ENCODE measurements at regions not wholly inside any gene's neighbourhood (a gene's known extent, or its start where the extent isn't known, plus 50 kb on each side); places are given as distances from the start of the nearest gene placed in this dataset.

GRCh38 chr18:37684183-37684582, 118.6 kb upstream of the CELF4 start:
- Histone ChIP-seq H2AFZ (no peak overlapping the region), H3K4me2 (no peak overlapping the region), H3K4me3 (no peak overlapping the region), H3K9me2 (ENCODE audit: insufficient read depth) (peaks cover 9% of the 10 kb centered on the region; the same call in 1 of the 2 replicates), H4K20me1 (replicated peaks; ENCODE audit: insufficient read depth) (no peaks in the 10 kb centered on the region; the same call in 1 of the 2 replicates), H3F3A (replicated peaks; ENCODE audit: low read depth) (no peaks in the 10 kb centered on the region), H3K4me1 (ENCODE audit: insufficient read depth) (no peaks in the 10 kb centered on the region), H3K79me2 (replicated peaks; ENCODE audit: insufficient read depth) (no peaks in the 10 kb centered on the region), H3K36me3 (ENCODE audit: insufficient read depth) (no peaks in the 10 kb centered on the region), H3K27ac (ENCODE audit: low read depth) (no peak overlapping the region), H3K27me3 (ENCODE audit: insufficient read depth) (no peaks in the 10 kb centered on the region)
- peak; percentile 48 for ATAC-seq
- Mint-ChIP-seq H3K27ac (no peak overlapping the region), H3K4me3 (no peak overlapping the region), H3K27me3 (ENCODE audit: insufficient read depth, low read depth, poor library complexity) (peaks cover 5% of the 10 kb centered on the region), H3K4me1 (no peaks in the 10 kb centered on the region), H3K9me3 (peaks cover 2% of the 10 kb centered on the region; the same call in 1 of the 3 replicates), H3K36me3 (ENCODE audit: low read depth) (no peaks in the 10 kb centered on the region)
- no peak for DNase-seq (ENCODE audit: low spot score)
- TF ChIP-seq POLR2AphosphoS5 (IDR thresholded peaks at IDR 0.05; ENCODE audit: low read depth) (no peak), ZNF114 (CRISPR knock-in tag; IDR thresholded peaks at IDR 0.05) (no peak), CTCF (conservative IDR thresholded peaks at IDR 0.05; ENCODE audit: low read depth in 2 of 2) (peak in 1 of 2 experiments; percentile 62; a peak in 2 of 4 replicates)

- H3F3A ChIP-seq (replicated peaks; ENCODE audit: low read depth) = no peaks in the 10 kb centered on the region
- DNase-seq (ENCODE audit: low spot score) = no peak
- no peaks in the 10 kb centered on the region for H3K9me3 Mint-ChIP-seq
- TF ChIP-seq EZH2phosphoT487 (IDR thresholded peaks at IDR 0.05; ENCODE audit: unreplicated experiment) = no peak
- TF ChIP-seq NANOG (IDR thresholded peaks at IDR 0.05; ENCODE audit: borderline replicate concordance) = no peak
- no peak for TF ChIP-seq ZNF114 (CRISPR knock-in tag; IDR thresholded peaks at IDR 0.05)
- no peak for TF ChIP-seq REST (IDR thresholded peaks at IDR 0.05; ENCODE audit: unreplicated experiment)
- TF ChIP-seq STAT1 (IDR thresholded peaks at IDR 0.05; ENCODE audit: unreplicated experiment) = no peak
- TF ChIP-seq ZNF462 (CRISPR knock-in tag; IDR thresholded peaks at IDR 0.05) = no peak
- TF ChIP-seq JUNB (IDR thresholded peaks at IDR 0.05; ENCODE audit: unreplicated experiment) = no peak
- TF ChIP-seq POLR2AphosphoS5 (IDR thresholded peaks at IDR 0.05; ENCODE audit: low read depth) = no peak
- no peak for TF ChIP-seq CREB1 (CRISPR knock-in tag; IDR thresholded peaks at IDR 0.05; ENCODE audit: low read depth)
- TF ChIP-seq ZNF331 (CRISPR knock-in tag; IDR thresholded peaks at IDR 0.05; ENCODE audit: low read depth) = no peak
Observed at GRCh38 chr18:37680911-37681310, 115.3 kb upstream of the CELF4 start.

More at GRCh38 chr18:37680911-37681310, 115.3 kb upstream of the CELF4 start:
- Histone ChIP-seq H3K4me2 (no peak overlapping the region), H3K9me2 (ENCODE audit: insufficient read depth) (no peaks in the 10 kb centered on the region), H3K27me3 (ENCODE audit: insufficient read depth) (no peaks in the 10 kb centered on the region), H3K36me3 (ENCODE audit: insufficient read depth) (no peaks in the 10 kb centered on the region), H2AFZ (no peak overlapping the region), H3K4me1 (ENCODE audit: insufficient read depth) (no peaks in the 10 kb centered on the region), H3K27ac (ENCODE audit: low read depth) (no peak overlapping the region), H3K4me3 (no peak overlapping the region), H3K79me2 (replicated peaks; ENCODE audit: insufficient read depth) (no peaks in the 10 kb centered on the region), H4K20me1 (replicated peaks; ENCODE audit: insufficient read depth) (no peaks in the 10 kb centered on the region)
- ATAC-seq = no peak
- Mint-ChIP-seq H3K36me3 (ENCODE audit: low read depth) (no peaks in the 10 kb centered on the region), H3K27ac (no peak overlapping the region), H3K4me3 (no peak overlapping the region), H3K27me3 (ENCODE audit: insufficient read depth, low read depth, poor library complexity) (peaks cover 5% of the 10 kb centered on the region), H3K4me1 (no peaks in the 10 kb centered on the region)

Measured in GM23338 (cell line).